SIG-M5 (cell line): ENCODE measurements at regions not wholly inside any gene's neighbourhood (a gene's known extent, or its start where the extent isn't known, plus 50 kb on each side); places are given as distances from the start of the nearest gene placed in this dataset.

Experiments
- DNase-seq: peaks from one replicate; lab custom pipeline; 2025; lab: John Stamatoyannopoulos, UW

GRCh38 chr16:55271945-55272513, 52.0 kb upstream of the IRX6 start:
- DNase-seq = no peak

GRCh38 chr16:55272744-55273143, 51.3 kb upstream of the IRX6 start:
- DNase-seq = no peak

GRCh38 chr16:55273356-55273755, 50.6 kb upstream of the IRX6 start:
- no peak for DNase-seq

- no peak for DNase-seq
These were observed 50.0 kb upstream of the IRX6 start for GRCh38 chr16:55273959-55274358.
